ENCODE measurements at regions not wholly inside any gene's neighbourhood (a gene's known extent, or its start where the extent isn't known, plus 50 kb on each side); places are given as distances from the start of the nearest gene placed in this dataset.
"Not testable (repeated sequence)": the region's sequence is repeated elsewhere in the genome, so short reads cannot be mapped to it uniquely, and the experiment has no call there.

DNA sequence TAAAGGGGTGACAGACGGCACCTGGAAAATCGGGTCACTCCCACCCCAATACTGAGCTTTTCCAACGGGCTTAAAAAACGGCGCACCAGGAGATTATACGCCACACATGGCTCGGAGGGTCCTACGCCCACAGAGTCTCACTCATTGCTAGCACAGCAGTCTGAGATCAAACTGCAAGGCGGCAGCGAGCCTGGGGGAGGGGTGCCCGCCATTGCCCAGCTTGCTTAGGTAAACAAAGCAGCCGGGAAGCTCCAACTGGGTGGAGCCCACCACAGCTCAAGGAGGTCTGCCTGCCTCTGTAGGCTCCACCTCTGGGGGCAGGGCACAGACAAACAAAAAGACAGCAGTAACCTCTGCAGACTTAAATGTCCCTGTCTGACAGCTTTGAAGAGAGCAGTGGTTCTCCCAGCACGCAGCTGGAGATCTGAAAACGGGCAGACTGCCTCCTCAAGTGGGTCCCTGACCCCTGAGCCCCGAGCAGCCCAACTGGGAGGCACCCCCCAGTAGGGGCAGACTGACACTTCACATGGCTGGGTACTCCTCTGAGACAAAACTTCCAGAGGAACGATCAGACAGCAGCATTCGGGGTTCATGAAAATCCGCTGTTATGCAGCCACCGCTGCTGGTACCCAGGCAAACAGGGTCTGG lies 162.8 kb upstream of the GJE1 start:
- not testable (repeated sequence) for TF ChIP-seq CTCF, POLR2A (IDR thresholded peaks at IDR 0.05)

Data from Peyer's patch (tissue), 4 donors.